Smooth muscle cell (in vitro differentiated cells): ENCODE measurements at regions not wholly inside any gene's neighbourhood (a gene's known extent, or its start where the extent isn't known, plus 50 kb on each side); places are given as distances from the start of the nearest gene placed in this dataset.

ENCODE experiments used
- DNase-seq: peaks from one replicate; lab custom pipeline; 2025; ENCODE audit not compliant: unreplicated experiment; lab: John Stamatoyannopoulos, UW
- H2AFZ ChIP-seq: fragments of 200-600 bp; sonication (generic); 2 replicates; pipeline ENCODE4 v1.6.0; 2016; ENCODE audit warnings: antibody characterized with exemption, low read depth, mild to moderate bottlenecking
- H3F3A ChIP-seq: fragments of 200-600 bp; sonication (generic); 2 replicates; pipeline ENCODE4 v1.6.0; 2017; ENCODE audit warnings: antibody characterized with exemption, low read depth
- H3K27ac ChIP-seq: fragments of 200-600 bp; sonication (generic); 2 replicates; pipeline ENCODE4 v1.5.1; 2016; ENCODE audit warnings: low read depth, mild to moderate bottlenecking
- H3K27me3 ChIP-seq: fragments of 200-600 bp; sonication (generic); 2 replicates; pipeline ENCODE4 v1.6.1; 2016; ENCODE audit warnings: low read depth, mild to moderate bottlenecking
- H3K36me3 ChIP-seq: fragments of 200-600 bp; sonication (generic); 2 replicates; pipeline ENCODE4 v1.5.1; 2016; ENCODE audit warnings: low read depth
- H3K4me1 ChIP-seq: fragments of 200-600 bp; sonication (generic); 2 replicates; pipeline ENCODE4 v1.5.1; 2016; ENCODE audit warnings: low read depth
- H3K4me2 ChIP-seq: fragments of 200-600 bp; sonication (generic); 2 replicates; pipeline ENCODE4 v1.6.0; 2016; ENCODE audit warnings: mild to moderate bottlenecking
- H3K4me3 ChIP-seq: fragments of 200-600 bp; sonication (generic); 2 replicates; pipeline ENCODE4 v1.5.1; 2016; ENCODE audit warnings: mild to moderate bottlenecking
- H3K79me2 ChIP-seq: fragments of 200-600 bp; sonication (generic); 2 replicates; pipeline ENCODE4 v1.6.0; 2016; ENCODE audit warnings: low read depth, mild to moderate bottlenecking
- H3K9ac ChIP-seq: fragments of 200-600 bp; sonication (generic); 2 replicates; pipeline ENCODE4 v1.6.0; 2016; ENCODE audit warnings: low read depth
- H3K9me3 ChIP-seq: fragments of 200-600 bp; sonication (generic); replicated peaks from 2 replicates; pipeline ENCODE4 v1.5.1; 2016; ENCODE audit warnings: low read depth
- H4K20me1 ChIP-seq: fragments of 200-600 bp; sonication (generic); 2 replicates; pipeline ENCODE4 v1.6.0; 2016; ENCODE audit warnings: low read depth
- WGBS: methylation state at CpG from one replicate; pipeline ENCODE4 v1.1.7; 2016; ENCODE audit warnings: low lambda C conversion rate; 5-methylcytosine and 5-hydroxymethylcytosine counted together
- TF ChIP-seq, protein P1 (sequence below): fragments of 200-600 bp; sonication (generic); IDR thresholded peaks from 2 replicates; pipeline ENCODE4 v1.5.1; 2017; ENCODE audit warnings: borderline replicate concordance, mild to moderate bottlenecking, antibody characterized with exemption; ENCODE audit not compliant: insufficient read depth, poor library complexity, severe bottlenecking

DNA sequence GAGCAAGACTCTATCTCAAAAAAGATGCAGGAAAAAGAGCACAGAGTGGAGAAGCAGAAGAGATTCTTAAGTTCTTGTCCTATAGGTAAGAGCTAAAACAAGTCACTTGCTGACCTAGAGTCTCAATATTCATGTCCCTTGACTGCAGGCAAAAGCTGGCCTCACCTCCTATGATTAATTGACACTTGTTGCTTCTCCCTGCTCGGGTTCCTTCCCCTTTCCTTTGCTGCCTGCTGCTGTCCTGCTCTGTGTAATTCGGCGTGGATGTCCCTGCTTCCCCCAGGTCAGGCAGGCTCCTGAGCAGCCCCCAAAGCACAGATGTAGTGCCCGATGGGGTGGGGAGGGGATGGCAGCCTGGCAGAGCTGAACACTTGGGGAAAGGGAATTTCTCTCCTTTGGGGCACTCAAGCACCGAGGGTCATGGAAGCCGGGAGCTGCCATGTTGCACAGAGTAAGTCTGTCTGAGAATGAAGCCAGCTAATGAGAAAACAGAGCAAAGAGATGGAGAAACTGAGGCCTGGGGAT is 60.8 kb upstream of the NUP50 start:
- H3K4me3 ChIP-seq: no peak overlapping the region
- DNase-seq: no peak
- H4K20me1 ChIP-seq: no peaks in the 10 kb centered on the region
- H3K27ac ChIP-seq: no peak overlapping the region
- no peak overlapping the region for H3K9ac ChIP-seq
- H3K79me2 ChIP-seq: no peaks in the 10 kb centered on the region
- TF ChIP-seq, protein P1, sequence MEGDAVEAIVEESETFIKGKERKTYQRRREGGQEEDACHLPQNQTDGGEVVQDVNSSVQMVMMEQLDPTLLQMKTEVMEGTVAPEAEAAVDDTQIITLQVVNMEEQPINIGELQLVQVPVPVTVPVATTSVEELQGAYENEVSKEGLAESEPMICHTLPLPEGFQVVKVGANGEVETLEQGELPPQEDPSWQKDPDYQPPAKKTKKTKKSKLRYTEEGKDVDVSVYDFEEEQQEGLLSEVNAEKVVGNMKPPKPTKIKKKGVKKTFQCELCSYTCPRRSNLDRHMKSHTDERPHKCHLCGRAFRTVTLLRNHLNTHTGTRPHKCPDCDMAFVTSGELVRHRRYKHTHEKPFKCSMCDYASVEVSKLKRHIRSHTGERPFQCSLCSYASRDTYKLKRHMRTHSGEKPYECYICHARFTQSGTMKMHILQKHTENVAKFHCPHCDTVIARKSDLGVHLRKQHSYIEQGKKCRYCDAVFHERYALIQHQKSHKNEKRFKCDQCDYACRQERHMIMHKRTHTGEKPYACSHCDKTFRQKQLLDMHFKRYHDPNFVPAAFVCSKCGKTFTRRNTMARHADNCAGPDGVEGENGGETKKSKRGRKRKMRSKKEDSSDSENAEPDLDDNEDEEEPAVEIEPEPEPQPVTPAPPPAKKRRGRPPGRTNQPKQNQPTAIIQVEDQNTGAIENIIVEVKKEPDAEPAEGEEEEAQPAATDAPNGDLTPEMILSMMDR: no peak
- no peaks in the 10 kb centered on the region for H3K27me3 ChIP-seq
- no peaks in the 10 kb centered on the region for H3K36me3 ChIP-seq
- 89% methylated on average over 6 of the region's 6 CpGs for WGBS
- no peaks in the 10 kb centered on the region for H3K9me3 ChIP-seq
- no peak overlapping the region for H2AFZ ChIP-seq
- no peak overlapping the region for H3K4me2 ChIP-seq
- no peaks in the 10 kb centered on the region for H3F3A ChIP-seq
- H3K4me1 ChIP-seq: no peaks in the 10 kb centered on the region

DNA sequence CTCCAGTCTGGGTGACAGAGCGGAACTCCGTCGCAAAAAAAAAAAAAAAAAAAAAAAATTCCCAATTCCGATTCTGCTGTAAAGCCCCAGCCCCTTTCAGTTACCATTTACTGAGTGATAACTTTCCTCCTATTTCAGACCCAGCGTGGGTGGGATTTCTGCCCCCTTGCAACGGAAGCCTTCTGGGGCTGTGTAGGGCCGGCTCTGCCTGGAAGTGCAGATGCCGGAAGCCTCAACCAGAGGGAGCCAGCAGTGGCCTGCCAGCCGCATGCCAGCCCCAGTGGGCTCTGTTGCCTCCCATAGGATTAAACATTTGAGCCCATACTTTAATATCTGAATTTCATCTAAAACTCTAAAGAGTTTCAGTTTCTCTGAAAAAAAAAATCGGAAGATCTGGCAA is 60.0 kb upstream of the NUP50 start:
- 84% methylated on average over 10 of the region's 10 CpGs for WGBS
- Histone ChIP-seq H2AFZ (no peak overlapping the region), H3K4me2 (no peak overlapping the region), H3K9ac (no peak overlapping the region), H3K4me3 (no peak overlapping the region), H3K4me1 (no peaks in the 10 kb centered on the region), H3K27me3 (no peaks in the 10 kb centered on the region), H3K9me3 (no peaks in the 10 kb centered on the region), H3K79me2 (no peaks in the 10 kb centered on the region), H3K27ac (no peak overlapping the region), H3K36me3 (no peaks in the 10 kb centered on the region), H4K20me1 (no peaks in the 10 kb centered on the region), H3F3A (no peaks in the 10 kb centered on the region)
- TF ChIP-seq, protein P1: no peak
- DNase-seq: no peak

DNA sequence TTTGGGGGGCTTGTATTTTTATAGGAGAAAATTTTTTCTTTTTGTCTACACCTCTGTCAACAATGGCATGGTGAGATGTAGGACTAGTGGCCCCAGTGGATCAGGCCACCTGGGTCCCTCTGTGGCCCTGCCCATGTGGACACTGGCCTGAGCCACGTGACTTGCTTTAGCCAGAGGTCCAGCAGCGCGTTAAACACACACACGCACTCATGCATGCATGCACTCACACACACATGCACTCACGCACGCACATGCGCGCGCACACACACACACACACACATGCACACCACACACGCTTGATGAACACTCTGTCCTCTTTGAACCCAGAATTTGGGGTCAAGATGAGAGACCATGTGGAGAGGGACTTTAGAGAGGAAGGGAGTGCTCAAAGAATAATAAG is 59.4 kb upstream of the NUP50 start:
- DNase-seq: no peak
- TF ChIP-seq, protein P1: no peak
- Histone ChIP-seq H3K9me3 (no peaks in the 10 kb centered on the region), H2AFZ (no peak overlapping the region), H3K79me2 (no peaks in the 10 kb centered on the region), H3F3A (no peaks in the 10 kb centered on the region), H3K36me3 (no peaks in the 10 kb centered on the region), H3K9ac (no peak overlapping the region), H3K27me3 (no peaks in the 10 kb centered on the region), H3K27ac (no peak overlapping the region), H3K4me1 (no peaks in the 10 kb centered on the region), H3K4me2 (no peak overlapping the region), H3K4me3 (no peak overlapping the region), H4K20me1 (no peaks in the 10 kb centered on the region)
- WGBS: 95% methylated on average over 10 of the region's 10 CpGs

DNA sequence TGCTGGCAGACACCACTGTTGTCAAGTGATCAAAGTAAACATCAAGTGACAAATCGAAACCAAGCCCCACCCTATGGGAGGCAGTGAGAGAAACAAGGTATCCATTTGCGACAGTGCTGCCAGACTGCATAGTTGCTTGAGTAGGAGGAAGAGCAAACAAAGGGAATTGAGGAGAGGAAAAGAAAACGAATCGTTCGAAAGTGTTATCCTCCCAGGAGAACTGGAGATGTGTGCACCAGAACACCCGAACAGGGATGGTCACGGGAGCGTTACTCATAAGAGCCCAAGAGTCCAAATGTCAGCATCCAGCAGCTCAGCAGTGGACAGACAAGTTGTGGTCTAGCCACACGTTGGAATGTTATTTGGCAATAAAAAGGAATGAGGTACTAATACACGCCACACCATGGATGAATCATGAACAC is 58.4 kb upstream of the NUP50 start:
- Histone ChIP-seq H4K20me1 (no peaks in the 10 kb centered on the region), H3K9ac (peak overlapping the region; percentile 51), H3K4me1 (no peaks in the 10 kb centered on the region), H3K27ac (peak overlapping the region; percentile 79), H2AFZ (no peak overlapping the region), H3K27me3 (no peaks in the 10 kb centered on the region), H3K36me3 (no peaks in the 10 kb centered on the region), H3K79me2 (no peaks in the 10 kb centered on the region), H3K9me3 (no peaks in the 10 kb centered on the region), H3K4me3 (no peak overlapping the region), H3K4me2 (peak overlapping the region; percentile 65), H3F3A (no peaks in the 10 kb centered on the region)
- 35% methylated on average over 10 of the region's 10 CpGs for WGBS
- TF ChIP-seq, protein P1: no peak
- no peak for DNase-seq
